ENCODE measurements at regions not wholly inside any gene's neighbourhood (a gene's known extent, or its start where the extent isn't known, plus 50 kb on each side); places are given as distances from the start of the nearest gene placed in this dataset.
"Not testable (repeated sequence)": the region's sequence is repeated elsewhere in the genome, so short reads cannot be mapped to it uniquely, and the experiment has no call there.

- no peaks in the 10 kb centered on the region for H3K9me3 Mint-ChIP-seq
- no peak overlapping the region for H3K27ac Mint-ChIP-seq
- CTCF ChIA-PET, result interaction anchor here (0.6 kb wide), 1 partner anchor 21 kb away, joined by 3 read pairs; no protein-coding TSS in a partner anchor
- H3K4me1 Mint-ChIP-seq, result no peaks in the 10 kb centered on the region
- no peaks in the 10 kb centered on the region for H3K36me3 Mint-ChIP-seq
- H3K4me3 Mint-ChIP-seq, result no peak overlapping the region
- no peak for DNase-seq
- H3K27me3 Mint-ChIP-seq, result peaks cover 2% of the 10 kb centered on the region
These were observed 50.3 kb upstream of the ATP6AP2 start for GRCh38 chrX:40530509-40530908.

GRCh38 chrX:40527543-40527942, 53.2 kb upstream of the ATP6AP2 start:
- DNase-seq, result no peak
- peaks cover 4% of the 10 kb centered on the region for H3K27me3 Mint-ChIP-seq
- CTCF ChIA-PET, result no interaction called here
- H3K9me3 Mint-ChIP-seq, result no peaks in the 10 kb centered on the region
- H3K4me3 Mint-ChIP-seq, result no peak overlapping the region
- no peaks in the 10 kb centered on the region for H3K36me3 Mint-ChIP-seq
- H3K4me1 Mint-ChIP-seq, result no peaks in the 10 kb centered on the region
- no peak overlapping the region for H3K27ac Mint-ChIP-seq

GRCh38 chrX:40526412-40526811, 54.4 kb upstream of the ATP6AP2 start:
- no peak for DNase-seq
- Mint-ChIP-seq H3K27me3 (peaks cover 4% of the 10 kb centered on the region), H3K4me3 (no peak overlapping the region), H3K4me1 (no peaks in the 10 kb centered on the region), H3K9me3 (no peaks in the 10 kb centered on the region), H3K36me3 (no peaks in the 10 kb centered on the region), H3K27ac (no peak overlapping the region)
- CTCF ChIA-PET, result no interaction called here

- CTCF ChIA-PET, H3K27ac Mint-ChIP-seq, H3K36me3 Mint-ChIP-seq, DNase-seq, H3K9me3 Mint-ChIP-seq, H3K4me3 Mint-ChIP-seq, H3K27me3 Mint-ChIP-seq, H3K4me1 Mint-ChIP-seq: not testable (repeated sequence)
These were observed 54.9 kb upstream of the ATP6AP2 start for GRCh38 chrX:40525901-40526300.

- no peak overlapping the region for H3K4me3 Mint-ChIP-seq
- no peaks in the 10 kb centered on the region for H3K9me3 Mint-ChIP-seq
- CTCF ChIA-PET, result no interaction called here
- no peak for DNase-seq
- H3K27ac Mint-ChIP-seq, result no peak overlapping the region
- H3K36me3 Mint-ChIP-seq, result no peaks in the 10 kb centered on the region
- peaks cover 4% of the 10 kb centered on the region for H3K27me3 Mint-ChIP-seq
- no peaks in the 10 kb centered on the region for H3K4me1 Mint-ChIP-seq
These were observed 56.3 kb upstream of the ATP6AP2 start for GRCh38 chrX:40524423-40524822.

GRCh38 chrX:40523852-40524251, 56.9 kb upstream of the ATP6AP2 start:
- H3K4me1 Mint-ChIP-seq, result no peaks in the 10 kb centered on the region
- CTCF ChIA-PET, result interaction anchor here (0.5 kb wide), 1 partner anchor 32 kb away, joined by 3 read pairs; no protein-coding TSS in a partner anchor
- no peak overlapping the region for H3K27ac Mint-ChIP-seq
- H3K27me3 Mint-ChIP-seq, result peaks cover 4% of the 10 kb centered on the region
- H3K4me3 Mint-ChIP-seq, result no peak overlapping the region
- no peak for DNase-seq
- no peaks in the 10 kb centered on the region for H3K9me3 Mint-ChIP-seq
- no peaks in the 10 kb centered on the region for H3K36me3 Mint-ChIP-seq

GRCh38 chrX:40521868-40522450, 58.8 kb upstream of the ATP6AP2 start:
- Mint-ChIP-seq H3K27ac (no peak overlapping the region), H3K36me3 (no peaks in the 10 kb centered on the region), H3K27me3 (peaks cover 9% of the 10 kb centered on the region), H3K9me3 (no peaks in the 10 kb centered on the region), H3K4me1 (no peaks in the 10 kb centered on the region), H3K4me3 (no peak overlapping the region)
- DNase-seq, result no peak
- CTCF ChIA-PET, result no interaction called here

- CTCF ChIA-PET, result no interaction called here
- H3K4me3 Mint-ChIP-seq, result no peak overlapping the region
- no peaks in the 10 kb centered on the region for H3K9me3 Mint-ChIP-seq
- H3K4me1 Mint-ChIP-seq, result no peaks in the 10 kb centered on the region
- H3K27me3 Mint-ChIP-seq, result peaks cover 5% of the 10 kb centered on the region
- DNase-seq, result no peak
- H3K36me3 Mint-ChIP-seq, result no peaks in the 10 kb centered on the region
- no peak overlapping the region for H3K27ac Mint-ChIP-seq
These were observed 66.4 kb upstream of the ATP6AP2 start for GRCh38 chrX:40514376-40514775.

- Mint-ChIP-seq H3K27me3 (peaks cover 4% of the 10 kb centered on the region), H3K4me3 (no peak overlapping the region), H3K36me3 (no peaks in the 10 kb centered on the region), H3K27ac (no peak overlapping the region), H3K4me1 (no peaks in the 10 kb centered on the region), H3K9me3 (no peaks in the 10 kb centered on the region)
- CTCF ChIA-PET, result no interaction called here
- no peak for DNase-seq
These were observed 66.9 kb upstream of the ATP6AP2 start for GRCh38 chrX:40513835-40514234.

- Mint-ChIP-seq H3K27me3 (no peaks in the 10 kb centered on the region), H3K4me1 (no peaks in the 10 kb centered on the region), H3K27ac (no peak overlapping the region), H3K36me3 (no peaks in the 10 kb centered on the region), H3K4me3 (no peak overlapping the region), H3K9me3 (no peaks in the 10 kb centered on the region)
- CTCF ChIA-PET, result no interaction called here
- no peak for DNase-seq
These were observed 67.8 kb upstream of the ATP6AP2 start for GRCh38 chrX:40513012-40513411.

- DNase-seq, result no peak
- Mint-ChIP-seq H3K4me1 (no peaks in the 10 kb centered on the region), H3K9me3 (no peaks in the 10 kb centered on the region), H3K36me3 (no peaks in the 10 kb centered on the region), H3K4me3 (no peak overlapping the region), H3K27ac (no peak overlapping the region), H3K27me3 (peaks cover 7% of the 10 kb centered on the region)
- CTCF ChIA-PET, result no interaction called here
These were observed 69.5 kb upstream of the ATP6AP2 start for GRCh38 chrX:40511258-40511657.

GRCh38 chrX:40508560-40508959, 72.2 kb upstream of the ATP6AP2 start:
- Mint-ChIP-seq H3K4me3 (no peak overlapping the region), H3K9me3 (no peaks in the 10 kb centered on the region), H3K27me3 (peaks cover 7% of the 10 kb centered on the region), H3K4me1 (no peaks in the 10 kb centered on the region), H3K36me3 (no peaks in the 10 kb centered on the region), H3K27ac (no peak overlapping the region)
- no peak for DNase-seq
- CTCF ChIA-PET, result no interaction called here

GRCh38 chrX:40506201-40506985, 74.4 kb upstream of the ATP6AP2 start:
- no peaks in the 10 kb centered on the region for H3K36me3 Mint-ChIP-seq
- H3K27ac Mint-ChIP-seq, result no peak overlapping the region
- no peak for DNase-seq
- H3K9me3 Mint-ChIP-seq, result no peaks in the 10 kb centered on the region
- no peak overlapping the region for H3K4me3 Mint-ChIP-seq
- peaks cover 7% of the 10 kb centered on the region for H3K27me3 Mint-ChIP-seq
- CTCF ChIA-PET, result no interaction called here
- H3K4me1 Mint-ChIP-seq, result no peaks in the 10 kb centered on the region

GRCh38 chrX:40504801-40505605, 75.8 kb upstream of the ATP6AP2 start:
- no peaks in the 10 kb centered on the region for H3K36me3 Mint-ChIP-seq
- H3K4me1 Mint-ChIP-seq, result no peaks in the 10 kb centered on the region
- no peak overlapping the region for H3K27ac Mint-ChIP-seq
- H3K9me3 Mint-ChIP-seq, result no peaks in the 10 kb centered on the region
- H3K27me3 Mint-ChIP-seq, result peaks cover 7% of the 10 kb centered on the region
- no peak overlapping the region for H3K4me3 Mint-ChIP-seq
- DNase-seq, result no peak
- CTCF ChIA-PET, result no interaction called here

- Mint-ChIP-seq H3K4me1 (no peaks in the 10 kb centered on the region), H3K4me3 (no peak overlapping the region), H3K27ac (no peak overlapping the region), H3K9me3 (no peaks in the 10 kb centered on the region), H3K27me3 (peaks cover 7% of the 10 kb centered on the region), H3K36me3 (no peaks in the 10 kb centered on the region)
- DNase-seq, result no peak
- CTCF ChIA-PET, result no interaction called here
These were observed 77.7 kb upstream of the ATP6AP2 start for GRCh38 chrX:40503094-40503493.
